Adipocyte (in vitro differentiated cells): ENCODE measurements at regions not wholly inside any gene's neighbourhood (a gene's known extent, or its start where the extent isn't known, plus 50 kb on each side); places are given as distances from the start of the nearest gene placed in this dataset.

Experiments used
- DNase-seq: peaks from one replicate; pipeline ENCODE4 v3.0.0-alpha.2; 2015; ENCODE audit warnings: low read depth
- H3K27me3 ChIP-seq: replicated peaks from 2 replicates; pipeline ENCODE4 v1.7.0; 2013; ENCODE audit warnings: mild to moderate bottlenecking, low read length, moderate library complexity; ENCODE audit not compliant: control insufficient read depth, insufficient read depth
- H3K36me3 ChIP-seq: 2 replicates; pipeline ENCODE4 v1.7.0; 2013; ENCODE audit warnings: low read length, mild to moderate bottlenecking, moderate library complexity; ENCODE audit not compliant: control insufficient read depth, insufficient read depth, severe bottlenecking
- H3K4me1 ChIP-seq: 2 replicates; pipeline ENCODE4 v1.7.0; 2013; ENCODE audit warnings: mild to moderate bottlenecking, low read length, moderate library complexity; ENCODE audit not compliant: control insufficient read depth, insufficient read depth
- H3K4me3 ChIP-seq: 2 replicates; pipeline ENCODE4 v1.7.0; 2013; ENCODE audit warnings: mild to moderate bottlenecking, low read length, moderate library complexity
- H3K9ac ChIP-seq: 2 replicates; pipeline ENCODE4 v1.7.0; 2013; ENCODE audit warnings: mild to moderate bottlenecking, low read length, moderate library complexity
- H3K9me3 ChIP-seq: 2 replicates; pipeline ENCODE4 v1.7.0; 2013; ENCODE audit warnings: mild to moderate bottlenecking, low read length, moderate library complexity; ENCODE audit not compliant: control insufficient read depth

DNA sequence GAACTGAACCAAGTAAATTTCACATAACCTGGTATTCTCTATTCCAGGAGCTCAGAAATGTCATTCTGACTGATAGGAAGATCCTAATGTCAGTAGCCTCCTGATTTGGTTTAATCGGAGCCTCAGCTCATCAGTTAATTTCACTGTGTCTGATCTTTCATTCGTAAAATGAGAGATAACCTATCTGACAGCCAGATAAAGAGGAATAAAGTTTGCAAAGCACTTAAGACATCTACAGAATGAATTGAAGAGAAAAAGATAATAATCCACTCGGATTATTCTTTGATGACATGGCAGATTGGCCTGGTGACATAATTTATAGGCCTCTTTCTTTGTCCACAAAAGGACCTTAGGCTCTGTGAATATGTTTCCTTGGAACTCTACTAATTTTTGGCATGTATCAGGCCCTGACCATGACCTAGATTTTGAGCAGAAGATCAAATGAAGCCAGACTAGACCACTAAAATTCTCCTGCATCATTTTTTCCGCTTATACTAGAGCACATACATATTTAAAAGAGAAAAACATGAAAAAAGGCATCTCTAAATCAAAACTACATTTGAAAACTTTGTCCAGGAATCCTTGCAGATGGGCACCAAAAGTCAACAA, 312.4 kb downstream of the MTX2 start:
- Histone ChIP-seq H3K27me3 (no peaks in the 10 kb centered on the region), H3K9ac (no peak overlapping the region), H3K9me3 (no peaks in the 10 kb centered on the region), H3K36me3 (no peaks in the 10 kb centered on the region), H3K4me1 (peaks cover 25% of the 10 kb centered on the region), H3K4me3 (no peak overlapping the region)
- DNase-seq: no peak

DNA sequence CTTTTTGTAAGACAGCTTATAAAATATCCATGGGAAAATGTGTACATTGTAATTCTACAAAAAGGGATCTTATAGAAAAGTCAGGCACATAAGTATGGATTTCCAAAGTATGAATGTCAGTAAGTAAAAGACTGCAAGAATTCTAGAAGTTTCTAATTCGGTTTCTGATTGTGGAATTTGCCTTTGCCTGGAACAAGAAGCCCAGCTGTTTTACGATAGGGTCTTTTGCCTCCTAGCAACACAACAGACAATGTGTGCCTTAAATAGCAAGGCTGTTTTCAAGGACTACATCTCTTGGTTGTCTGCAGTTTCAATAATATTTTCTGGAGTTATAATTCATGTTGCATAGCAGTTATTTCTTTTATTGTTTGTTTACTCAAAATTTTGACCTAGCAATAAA, 312.9 kb downstream of the MTX2 start:
- Histone ChIP-seq H3K4me1 (peaks cover 25% of the 10 kb centered on the region), H3K36me3 (no peaks in the 10 kb centered on the region), H3K9ac (no peak overlapping the region), H3K4me3 (no peak overlapping the region), H3K27me3 (no peaks in the 10 kb centered on the region), H3K9me3 (no peaks in the 10 kb centered on the region)
- DNase-seq: no peak

DNA sequence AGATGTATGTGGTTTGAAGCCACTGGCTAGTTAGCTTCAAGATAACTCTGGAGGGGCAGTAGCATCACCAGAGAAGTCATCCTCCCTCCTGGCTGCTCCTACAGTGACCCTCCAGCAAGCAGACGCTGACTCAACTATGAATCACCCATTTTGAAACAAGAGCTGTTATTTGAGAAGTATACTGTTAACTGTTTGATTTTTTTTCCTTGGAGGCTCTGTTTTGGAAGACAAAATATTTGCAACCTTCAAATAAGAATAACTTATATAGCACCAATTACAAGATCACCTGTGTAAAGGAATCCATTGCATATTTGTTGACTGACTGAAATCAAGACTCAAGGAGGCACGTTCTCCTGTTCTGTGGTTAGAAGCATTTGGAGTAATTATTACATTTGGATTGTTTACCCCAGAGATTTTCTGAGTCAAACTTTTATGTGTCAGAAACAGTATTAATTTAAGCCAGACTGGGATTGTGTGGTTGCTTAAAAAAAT, 313.8 kb downstream of the MTX2 start:
- Histone ChIP-seq H3K4me3 (peak overlapping the region; percentile 55), H3K36me3 (no peaks in the 10 kb centered on the region), H3K9ac (no peak overlapping the region), H3K27me3 (no peaks in the 10 kb centered on the region), H3K9me3 (no peaks in the 10 kb centered on the region), H3K4me1 (peaks cover 25% of the 10 kb centered on the region)
- peak; percentile 88 for DNase-seq

DNA sequence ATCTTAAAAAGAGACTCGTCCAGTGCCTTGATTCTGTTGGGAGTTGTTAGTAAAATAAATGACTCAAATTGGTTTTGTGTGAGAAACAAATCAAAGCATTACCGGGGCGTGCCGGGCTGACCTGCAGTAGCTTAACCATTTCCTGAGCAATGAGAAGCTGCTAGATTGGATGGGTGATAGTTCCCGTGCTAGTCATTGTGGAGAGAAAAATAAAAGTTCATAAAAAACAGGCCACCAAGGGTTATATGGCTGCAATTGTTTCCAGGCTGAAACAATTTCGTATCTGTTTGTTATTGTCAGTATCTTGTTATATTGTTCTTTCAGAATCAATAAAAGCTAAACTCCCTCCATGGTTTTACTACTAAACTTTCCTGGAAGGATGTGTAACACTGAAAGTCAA, 314.4 kb downstream of the MTX2 start:
- no peaks in the 10 kb centered on the region for H3K27me3 ChIP-seq
- no peaks in the 10 kb centered on the region for H3K36me3 ChIP-seq
- peak overlapping the region; percentile 55 for H3K4me3 ChIP-seq
- DNase-seq: no peak
- H3K9ac ChIP-seq: no peak overlapping the region
- H3K9me3 ChIP-seq: no peaks in the 10 kb centered on the region
- peaks cover 25% of the 10 kb centered on the region for H3K4me1 ChIP-seq

DNA sequence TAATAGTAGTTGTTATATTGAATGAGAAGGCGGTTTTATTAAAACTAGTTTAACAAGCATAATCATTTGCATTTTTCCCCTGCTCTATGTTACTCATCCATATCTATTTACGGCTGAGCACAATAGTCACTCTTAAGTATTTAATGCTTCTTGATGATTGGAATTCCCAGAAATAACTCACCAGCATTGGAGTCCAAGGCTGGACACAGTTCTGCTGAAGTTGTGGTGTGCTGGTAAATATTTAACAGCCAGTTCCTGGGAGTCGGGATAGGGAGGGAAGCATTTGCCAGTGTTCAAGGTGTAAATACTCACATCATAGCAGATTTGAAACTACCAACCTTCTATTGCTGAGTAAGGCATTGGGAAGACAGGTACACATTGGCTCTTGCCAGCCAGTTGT, 315.1 kb downstream of the MTX2 start:
- peak overlapping the region; percentile 25 for H3K4me3 ChIP-seq
- no peak for DNase-seq
- peaks cover 25% of the 10 kb centered on the region for H3K4me1 ChIP-seq
- H3K9me3 ChIP-seq: no peaks in the 10 kb centered on the region
- H3K27me3 ChIP-seq: no peaks in the 10 kb centered on the region
- H3K9ac ChIP-seq: no peak overlapping the region
- no peaks in the 10 kb centered on the region for H3K36me3 ChIP-seq

DNA sequence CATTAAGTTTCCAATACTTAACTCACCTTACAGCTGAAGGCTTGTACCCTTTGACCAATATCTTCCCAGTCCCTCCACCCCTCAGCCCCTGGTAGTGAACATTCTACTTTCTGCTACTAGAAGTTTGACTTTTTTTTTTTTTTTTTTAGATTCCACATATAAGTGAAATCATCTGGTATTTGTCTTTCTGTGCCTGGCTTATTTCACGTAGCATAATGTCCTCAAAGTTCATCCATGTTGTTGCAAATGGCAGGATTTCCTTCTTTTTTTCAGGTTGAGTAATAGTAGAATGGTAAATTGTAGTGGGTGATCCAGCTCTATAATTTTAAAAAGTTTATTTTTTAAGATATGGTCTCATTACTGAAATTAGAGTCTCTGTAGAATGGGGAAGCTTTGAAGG, 316.0 kb downstream of the MTX2 start:
- DNase-seq: no peak
- H3K27me3 ChIP-seq: no peaks in the 10 kb centered on the region
- H3K36me3 ChIP-seq: no peaks in the 10 kb centered on the region
- H3K4me3 ChIP-seq: no peak overlapping the region
- H3K4me1 ChIP-seq: peaks cover 25% of the 10 kb centered on the region
- H3K9me3 ChIP-seq: no peaks in the 10 kb centered on the region
- no peak overlapping the region for H3K9ac ChIP-seq

DNA sequence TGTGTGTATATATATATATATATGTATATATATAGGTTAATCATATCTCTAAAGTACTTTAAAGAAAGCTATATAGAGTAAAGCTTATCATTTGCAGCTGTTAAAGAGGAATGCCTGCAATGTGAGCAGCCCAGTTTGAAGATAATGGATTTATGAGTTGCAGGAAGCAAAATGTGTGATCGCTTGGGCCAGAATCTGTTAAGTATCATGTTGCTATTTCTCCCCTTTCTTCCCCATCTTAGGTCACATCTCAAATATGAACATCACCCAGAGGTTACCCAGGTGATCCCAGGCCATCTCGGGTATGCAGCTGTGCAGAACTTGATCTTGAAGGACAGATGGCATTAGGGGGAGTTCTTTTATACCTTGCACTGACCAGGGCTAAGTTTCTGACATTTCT, 316.5 kb downstream of the MTX2 start:
- Histone ChIP-seq H3K9ac (no peak overlapping the region), H3K4me3 (no peak overlapping the region), H3K27me3 (no peaks in the 10 kb centered on the region), H3K4me1 (peaks cover 25% of the 10 kb centered on the region), H3K9me3 (no peaks in the 10 kb centered on the region), H3K36me3 (no peaks in the 10 kb centered on the region)
- no peak for DNase-seq

DNA sequence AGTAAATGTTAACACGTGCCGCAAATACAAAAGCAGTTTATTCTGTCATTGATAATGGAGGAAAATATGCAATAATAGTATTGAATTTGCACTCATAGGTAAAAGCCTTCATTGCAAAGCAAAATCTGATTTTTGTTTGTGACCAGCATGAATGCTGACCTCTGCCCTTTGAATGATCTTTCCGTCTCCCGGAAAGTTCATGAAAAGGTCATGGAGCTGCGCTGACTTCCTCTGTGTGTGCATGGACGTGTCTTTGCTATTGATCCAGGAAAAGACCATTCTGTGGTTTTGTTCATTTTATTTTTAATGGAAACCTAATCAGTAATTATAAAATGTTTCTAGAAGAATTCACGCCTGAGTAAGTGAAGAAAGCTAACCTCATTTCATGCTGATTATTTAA, 320.0 kb downstream of the MTX2 start:
- no peaks in the 10 kb centered on the region for H3K36me3 ChIP-seq
- no peak for DNase-seq
- peaks cover 4% of the 10 kb centered on the region for H3K4me1 ChIP-seq
- H3K4me3 ChIP-seq: no peak overlapping the region
- H3K27me3 ChIP-seq: no peaks in the 10 kb centered on the region
- no peaks in the 10 kb centered on the region for H3K9me3 ChIP-seq
- H3K9ac ChIP-seq: no peak overlapping the region

DNA sequence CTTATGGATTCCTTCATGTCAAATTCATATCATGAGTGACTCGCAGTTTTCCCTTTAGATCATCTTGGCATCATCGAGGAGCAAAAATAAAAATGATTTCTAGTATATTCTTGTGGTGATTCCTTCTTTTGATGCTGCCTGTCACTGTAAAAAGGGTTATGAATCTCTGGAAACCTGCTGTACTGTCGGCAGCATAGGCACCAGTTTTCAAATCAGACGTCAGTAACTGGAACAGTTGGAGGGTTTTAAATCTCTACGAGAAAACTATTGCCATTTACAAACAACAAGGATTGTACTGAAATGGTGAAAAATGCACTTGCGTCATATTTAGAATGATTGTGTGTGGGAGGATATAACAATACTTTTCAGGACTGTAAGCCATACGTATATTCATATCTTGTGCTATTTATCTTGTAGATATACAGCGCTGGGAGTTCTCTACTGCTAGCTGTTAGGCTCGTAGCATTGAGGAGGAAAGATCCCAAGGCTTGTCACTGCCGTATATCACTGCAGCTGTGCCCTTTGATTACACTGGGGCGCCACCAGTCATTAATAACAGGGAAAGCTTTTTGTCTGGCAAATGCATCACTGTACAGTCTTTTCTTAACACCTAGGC, 320.7 kb downstream of the MTX2 start:
- Histone ChIP-seq H3K4me3 (no peak overlapping the region), H3K4me1 (no peaks in the 10 kb centered on the region), H3K36me3 (no peaks in the 10 kb centered on the region), H3K27me3 (no peaks in the 10 kb centered on the region), H3K9me3 (no peaks in the 10 kb centered on the region), H3K9ac (no peak overlapping the region)
- no peak for DNase-seq

DNA sequence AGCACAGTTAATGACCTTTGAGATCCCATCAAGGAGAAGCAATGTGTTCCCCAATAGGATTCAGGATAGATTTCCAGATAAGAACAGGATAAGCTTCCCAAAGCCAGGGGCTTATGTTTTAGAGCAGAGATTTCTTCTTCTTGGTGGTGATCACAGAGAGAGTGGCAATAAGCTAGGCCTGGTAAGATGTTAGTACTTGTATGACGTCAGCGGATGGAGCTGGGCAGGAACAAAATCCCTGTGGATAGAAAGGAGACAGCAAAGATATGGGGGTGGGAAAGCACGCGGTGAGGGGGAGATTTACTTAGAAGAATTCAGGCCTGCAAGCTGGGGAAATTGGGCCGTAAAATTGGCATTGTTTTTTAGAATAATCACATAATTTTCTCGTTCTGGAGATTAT, 323.0 kb downstream of the MTX2 start:
- Histone ChIP-seq H3K4me3 (no peak overlapping the region), H3K27me3 (no peaks in the 10 kb centered on the region), H3K9me3 (no peaks in the 10 kb centered on the region), H3K4me1 (no peaks in the 10 kb centered on the region), H3K36me3 (no peaks in the 10 kb centered on the region), H3K9ac (no peak overlapping the region)
- no peak for DNase-seq

DNA sequence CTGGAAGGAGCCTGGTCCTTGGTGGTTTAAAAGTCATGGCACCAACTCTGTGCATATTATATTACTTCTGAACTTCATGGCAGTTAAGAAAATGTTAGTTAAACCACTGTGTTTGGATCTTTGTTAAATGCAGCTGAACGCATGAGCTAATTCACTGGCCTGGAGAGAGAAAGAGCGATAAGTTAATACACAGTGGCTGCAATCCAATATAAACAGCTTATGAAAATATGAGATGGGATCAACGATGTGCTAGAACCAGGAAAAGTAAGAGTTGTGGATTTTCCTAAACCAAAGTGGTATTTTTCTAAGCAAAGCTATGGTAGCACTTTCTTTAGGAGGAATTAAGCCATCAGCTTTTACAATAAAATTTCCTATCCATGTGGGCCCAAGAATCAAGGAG, 326.7 kb downstream of the MTX2 start:
- Histone ChIP-seq H3K4me1 (no peaks in the 10 kb centered on the region), H3K4me3 (no peak overlapping the region), H3K9ac (no peak overlapping the region), H3K36me3 (no peaks in the 10 kb centered on the region), H3K9me3 (no peaks in the 10 kb centered on the region), H3K27me3 (no peaks in the 10 kb centered on the region)
- DNase-seq: no peak

DNA sequence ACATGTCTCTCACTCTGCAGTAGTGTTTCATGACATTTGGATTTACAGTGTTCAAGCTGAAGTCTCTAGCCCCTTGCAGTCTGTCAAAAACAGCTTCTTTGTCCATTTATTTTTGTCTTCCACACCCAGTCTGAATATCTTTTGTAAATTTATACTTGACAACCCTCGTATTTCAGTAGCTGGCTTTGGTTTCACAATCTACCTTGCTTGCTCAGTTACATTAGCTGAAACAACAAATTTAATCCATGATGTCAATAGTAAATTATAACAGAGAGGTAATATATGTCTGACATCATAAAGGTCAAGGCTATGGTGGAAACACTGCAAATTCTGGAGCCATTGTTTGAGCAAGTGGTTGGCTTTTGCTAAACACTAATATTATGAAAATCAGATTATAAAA, 328.7 kb downstream of the MTX2 start:
- DNase-seq: no peak
- Histone ChIP-seq H3K27me3 (no peaks in the 10 kb centered on the region), H3K9me3 (no peaks in the 10 kb centered on the region), H3K36me3 (no peaks in the 10 kb centered on the region), H3K4me1 (no peaks in the 10 kb centered on the region), H3K4me3 (no peak overlapping the region), H3K9ac (no peak overlapping the region)
